ENCODE measurements at regions not wholly inside any gene's neighbourhood (a gene's known extent, or its start where the extent isn't known, plus 50 kb on each side); places are given as distances from the start of the nearest gene placed in this dataset.

GRCh38 chr3:106929081-106929480, 448.2 kb upstream of the CCDC54 start:
- no peak for TF ChIP-seq ESRRG (CRISPR knock-in tag; IDR thresholded peaks at IDR 0.05)
- TF ChIP-seq ZNF70 (CRISPR knock-in tag; IDR thresholded peaks at IDR 0.05), result no peak
- no peak for TF ChIP-seq OSR1 (CRISPR knock-in tag; IDR thresholded peaks at IDR 0.05)
- no peak for TF ChIP-seq POU6F1 (CRISPR knock-in tag; IDR thresholded peaks at IDR 0.05; ENCODE audit: borderline replicate concordance, low read depth)

Measured in SK-N-SH treated with all-trans-retinoic acid at 6 μM for 48 hours (cell line).